GM23338 (cell line): ENCODE measurements at regions not wholly inside any gene's neighbourhood (a gene's known extent, or its start where the extent isn't known, plus 50 kb on each side); places are given as distances from the start of the nearest gene placed in this dataset.

Source experiments
- ATAC-seq: fragments of 200-7000 bp; cut with Tn5 transposase; 3 replicates; pipeline ENCODE4 v1.9.1; 2020
- DNase-seq: peaks from one replicate; pipeline ENCODE4 v3.0.0-alpha.2; 2015; ENCODE audit warnings: low spot score
- H2AFZ ChIP-seq: fragments of 200-600 bp; sonication (generic); 2 replicates; pipeline ENCODE4 v1.8.0; 2016; ENCODE audit warnings: antibody characterized with exemption, mild to moderate bottlenecking, moderate library complexity
- H3F3A ChIP-seq: fragments of 200-600 bp; sonication (generic); replicated peaks from 2 replicates; pipeline ENCODE4 v1.8.0; 2017; ENCODE audit warnings: antibody characterized with exemption, mixed run types, low read depth
- H3K27ac ChIP-seq: fragments of 200-600 bp; sonication (generic); 2 replicates; pipeline ENCODE4 v1.6.1; 2016; ENCODE audit warnings: low read depth
- H3K27me3 ChIP-seq: fragments of 200-600 bp; sonication (generic); 2 replicates; pipeline ENCODE4 v1.8.0; 2016; ENCODE audit warnings: mild to moderate bottlenecking, mixed run types, moderate library complexity; ENCODE audit not compliant: insufficient read depth
- H3K36me3 ChIP-seq: fragments of 200-600 bp; sonication (generic); 2 replicates; pipeline ENCODE4 v1.8.0; 2016; ENCODE audit warnings: mild to moderate bottlenecking; ENCODE audit not compliant: insufficient read depth
- H3K4me1 ChIP-seq: fragments of 200-600 bp; sonication (generic); 2 replicates; pipeline ENCODE4 v1.8.0; 2016; ENCODE audit warnings: mild to moderate bottlenecking, moderate library complexity; ENCODE audit not compliant: insufficient read depth
- H3K4me2 ChIP-seq: fragments of 200-600 bp; sonication (generic); 2 replicates; pipeline ENCODE4 v1.7.1; 2017; ENCODE audit warnings: mixed run types
- H3K4me3 ChIP-seq: fragments of 200-600 bp; sonication (generic); 2 replicates; pipeline ENCODE4 v1.6.1; 2016; ENCODE audit warnings: mixed run types
- H3K79me2 ChIP-seq: fragments of 200-600 bp; sonication (generic); replicated peaks from 2 replicates; pipeline ENCODE4 v1.8.0; 2017; ENCODE audit warnings: mild to moderate bottlenecking; ENCODE audit not compliant: insufficient read depth
- H3K9me2 ChIP-seq: fragments of 200-600 bp; sonication (generic); 2 replicates; pipeline ENCODE4 v1.8.0; 2017; ENCODE audit not compliant: insufficient read depth
- H4K20me1 ChIP-seq: fragments of 200-600 bp; sonication (generic); replicated peaks from 2 replicates; pipeline ENCODE4 v1.8.0; 2017; ENCODE audit warnings: mild to moderate bottlenecking; ENCODE audit not compliant: insufficient read depth
- H3K27ac Mint-ChIP-seq: 2 replicates; pipeline ENCODE4 v1.8.0; 2020; ENCODE audit warnings: inconsistent platforms, mild to moderate bottlenecking, moderate library complexity, mixed read lengths
- H3K27me3 Mint-ChIP-seq: 3 replicates; pipeline ENCODE4 v1.8.0; 2022; ENCODE audit warnings: low read depth, mild to moderate bottlenecking, moderate library complexity, mixed read lengths, inconsistent platforms; ENCODE audit not compliant: insufficient read depth, poor library complexity
- H3K36me3 Mint-ChIP-seq: 3 replicates; pipeline ENCODE4 v1.8.0; 2021; ENCODE audit warnings: low read depth, mild to moderate bottlenecking, inconsistent platforms, moderate library complexity, mixed read lengths
- H3K4me1 Mint-ChIP-seq: 3 replicates; pipeline ENCODE4 v1.8.0; 2020; ENCODE audit warnings: mild to moderate bottlenecking, inconsistent platforms, mixed read lengths
- H3K4me3 Mint-ChIP-seq: 3 replicates; pipeline ENCODE4 v1.8.0; 2021; ENCODE audit warnings: moderate library complexity, mild to moderate bottlenecking, inconsistent platforms, mixed read lengths
- H3K9me3 Mint-ChIP-seq: 3 replicates; pipeline ENCODE4 v1.8.0; 2020; ENCODE audit warnings: moderate library complexity, mild to moderate bottlenecking, inconsistent platforms, mixed read lengths
- CREB1 ChIP-seq: fragments of 250-450 bp; sonication (Bioruptor Pico); IDR thresholded peaks from 2 replicates; pipeline ENCODE4 v1.5.0; 2020; ENCODE audit warnings: low read depth, mild to moderate bottlenecking, moderate library complexity
- CTCF ChIP-seq, 2 experiments: fragments of 200-600 bp in 1 of 2; sonication (generic) in 1 of 2; conservative IDR thresholded peaks; 2 replicates each; pipeline versions ENCODE4 v1.5.1 to v1.6.1; 2016 to 2017; ENCODE audit warnings: antibody characterized with exemption in 2 of 2, low read depth in 2 of 2, mild to moderate bottlenecking in 2 of 2, moderate library complexity in 1 of 2
- EZH2 ChIP-seq: fragments of 200-600 bp; sonication (generic); IDR thresholded peaks from one replicate; pipeline ENCODE4 v1.8.0; 2017; ENCODE audit warnings: antibody characterized with exemption, mild to moderate bottlenecking, low read depth; ENCODE audit not compliant: unreplicated experiment
- REST ChIP-seq: IDR thresholded peaks from one replicate; pipeline ENCODE4 v1.6.1; 2018; ENCODE audit warnings: antibody characterized with exemption; ENCODE audit not compliant: unreplicated experiment

DNA sequence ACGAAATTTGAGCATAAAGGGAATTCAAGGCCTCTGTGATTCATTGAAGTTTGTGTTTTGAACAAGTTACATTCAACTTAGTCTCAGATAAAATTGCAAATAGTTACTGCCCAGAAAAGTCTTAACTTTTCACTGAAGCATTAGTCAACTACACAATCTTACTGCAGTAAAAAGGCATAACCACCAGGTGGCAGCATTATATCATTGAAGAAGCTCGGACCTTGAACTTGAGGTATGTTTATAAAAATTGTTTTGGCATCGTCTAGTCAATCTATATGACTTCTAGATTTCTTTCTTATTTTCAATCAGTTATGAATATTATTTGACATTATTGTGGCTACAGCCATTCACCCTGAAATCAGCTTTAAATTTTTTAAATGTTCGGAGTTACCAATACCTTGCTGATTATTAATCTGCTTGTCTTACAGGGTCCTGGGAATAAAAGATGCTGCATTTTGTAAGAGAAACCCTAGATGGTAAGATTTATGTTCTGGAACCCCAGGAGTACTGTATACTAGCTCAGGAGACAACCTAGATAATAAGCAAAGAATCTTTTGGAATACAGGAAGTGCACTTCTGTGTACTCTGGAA is 83.9 kb upstream of the GRAMD2B start:
- H3K4me3 Mint-ChIP-seq = no peak overlapping the region
- DNase-seq = peak; percentile 76

More for the DNA sequence above, 83.9 kb upstream of the GRAMD2B start:
- Mint-ChIP-seq H3K9me3 (no peaks in the 10 kb centered on the region), H3K27me3 (no peaks in the 10 kb centered on the region), H3K4me1 (peaks cover 13% of the 10 kb centered on the region), H3K36me3 (no peaks in the 10 kb centered on the region), H3K27ac (no peak overlapping the region)
- Histone ChIP-seq H3K27me3 (no peaks in the 10 kb centered on the region), H3K4me1 (peaks cover 7% of the 10 kb centered on the region; the same call in 1 of the 2 replicates), H3K4me2 (no peak overlapping the region), H3K79me2 (no peaks in the 10 kb centered on the region), H3K4me3 (no peak overlapping the region), H3K36me3 (no peaks in the 10 kb centered on the region), H2AFZ (peak overlapping the region; percentile 45; the same call in 1 of the 2 replicates), H4K20me1 (no peaks in the 10 kb centered on the region), H3F3A (no peaks in the 10 kb centered on the region), H3K9me2 (no peaks in the 10 kb centered on the region), H3K27ac (no peak overlapping the region)
- ATAC-seq = 0 out of 3 replicates have a peak, but pooled peaks have one; percentile 25
- TF ChIP-seq CREB1 (CRISPR knock-in tag) (no peak), CTCF (conservative IDR thresholded peaks at IDR 0.05; ENCODE audit: low read depth in 2 of 2) (peak; percentile 83 to 98), EZH2 (no peak), REST (no peak)
